IPS DF 6.9 (cell line): ENCODE measurements at regions not wholly inside any gene's neighbourhood (a gene's known extent, or its start where the extent isn't known, plus 50 kb on each side); places are given as distances from the start of the nearest gene placed in this dataset.

Source experiments
- DNase-seq: peaks from one replicate; pipeline ENCODE4 v3.0.0-alpha.2; 2013; ENCODE audit warnings: low read depth, low spot score
- H3K27ac ChIP-seq: one replicate; pipeline ENCODE4 v1.5.1; 2013; ENCODE audit warnings: low read length, control low read depth
- H3K27me3 ChIP-seq: 2 replicates; pipeline ENCODE4 v1.6.1; 2013; ENCODE audit warnings: mild to moderate bottlenecking, low read length; ENCODE audit not compliant: control insufficient read depth, insufficient read depth
- H3K36me3 ChIP-seq: 2 replicates; pipeline ENCODE4 v1.6.1; 2013; ENCODE audit warnings: low read length; ENCODE audit not compliant: control insufficient read depth, insufficient read depth
- H3K4me1 ChIP-seq: 2 replicates; pipeline ENCODE4 v1.6.1; 2013; ENCODE audit warnings: low read length; ENCODE audit not compliant: control insufficient read depth, insufficient read depth
- H3K4me3 ChIP-seq: 2 replicates; pipeline ENCODE4 v1.5.1; 2013; ENCODE audit warnings: mild to moderate bottlenecking, low read length
- H3K9me3 ChIP-seq: 2 replicates; pipeline ENCODE4 v1.6.1; 2013; ENCODE audit warnings: low read length, inconsistent platforms; ENCODE audit not compliant: control insufficient read depth, insufficient read depth
- WGBS: extraction: QIAGEN DNeasy Blood & Tissue Kit; methylation state at CpG from one replicate; pipeline ENCODE4 v1.1.7; 2013; ENCODE audit warnings: mixed read lengths, missing lambda C conversion rate; ENCODE audit not compliant: insufficient read length, insufficient coverage; 5-methylcytosine and 5-hydroxymethylcytosine counted together

- no peaks in the 10 kb centered on the region for H3K4me1 ChIP-seq
- WGBS, result no CpG with 5 or more reads among the region's 5 CpGs
- DNase-seq, result no peak
Observed at GRCh38 chr2:122532481-122532880, 777.0 kb downstream of the TSN start.

DNA sequence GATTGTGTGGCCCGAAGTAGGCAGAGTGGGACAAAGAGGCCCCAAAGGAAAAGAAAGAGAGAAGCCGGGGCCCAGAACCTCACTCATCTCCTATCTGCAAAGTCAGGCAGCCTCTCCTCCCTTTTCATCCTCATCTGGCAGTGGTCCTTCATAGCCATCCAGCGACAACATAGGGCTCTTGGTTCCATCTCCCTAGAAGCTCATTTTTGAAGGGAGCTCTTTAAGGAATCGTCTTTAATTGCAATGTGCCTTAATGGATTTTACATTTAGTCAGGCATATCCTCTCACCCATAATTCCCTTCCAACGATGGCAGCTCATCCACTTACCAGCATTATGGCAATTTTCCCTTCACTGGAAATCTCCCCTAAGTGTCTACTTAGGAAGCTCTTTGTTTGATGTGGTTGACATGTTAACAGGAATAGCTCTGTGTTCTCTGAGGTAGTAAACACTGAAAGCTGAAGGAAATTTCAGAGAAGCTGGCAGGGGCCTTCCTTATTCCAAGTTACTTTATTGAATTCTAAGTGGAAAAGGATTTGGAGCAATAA is 780.6 kb downstream of the TSN start:
- no peak overlapping the region for H3K4me3 ChIP-seq
- DNase-seq, result no peak
- no peaks in the 10 kb centered on the region for H3K36me3 ChIP-seq
- H3K27me3 ChIP-seq, result no peaks in the 10 kb centered on the region
- WGBS, result no CpG with 5 or more reads among the region's 5 CpGs
- H3K9me3 ChIP-seq, result no peaks in the 10 kb centered on the region
- no peaks in the 10 kb centered on the region for H3K4me1 ChIP-seq
- no peak overlapping the region for H3K27ac ChIP-seq

More at GRCh38 chr2:122532481-122532880, 777.0 kb downstream of the TSN start:
- Histone ChIP-seq H3K9me3 (no peaks in the 10 kb centered on the region), H3K27ac (no peak overlapping the region), H3K27me3 (no peaks in the 10 kb centered on the region), H3K4me3 (no peak overlapping the region), H3K36me3 (no peaks in the 10 kb centered on the region)

- Histone ChIP-seq H3K36me3 (no peaks in the 10 kb centered on the region), H3K4me1 (no peaks in the 10 kb centered on the region), H3K4me3 (no peak overlapping the region), H3K27ac (no peak overlapping the region), H3K27me3 (no peaks in the 10 kb centered on the region), H3K9me3 (no peaks in the 10 kb centered on the region)
- DNase-seq, result no peak
- no CpG with 5 or more reads among the region's 3 CpGs for WGBS
Observed at GRCh38 chr2:122539311-122539710, 783.9 kb downstream of the TSN start.

DNA sequence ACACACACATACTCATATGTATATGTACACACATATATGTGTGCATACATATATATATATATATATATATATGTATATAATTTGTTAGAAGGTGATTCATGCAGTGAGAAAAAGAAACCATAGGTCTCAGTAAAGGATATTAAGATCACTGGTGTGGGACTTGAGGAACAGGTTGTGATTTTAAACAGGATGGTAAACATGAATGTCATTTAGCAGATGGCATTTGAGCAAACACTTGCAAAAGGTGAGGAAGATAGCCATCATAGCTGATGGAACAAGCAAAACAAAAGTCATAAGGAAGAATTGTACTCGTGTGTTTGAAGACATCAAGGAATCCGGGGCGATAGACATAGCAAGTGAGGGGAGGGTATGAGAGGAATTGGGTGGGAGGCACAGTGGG is 784.5 kb downstream of the TSN start:
- no peak for DNase-seq
- no peak overlapping the region for H3K27ac ChIP-seq
- no peaks in the 10 kb centered on the region for H3K36me3 ChIP-seq
- whole genome bisulfite sequencing, result no CpG with 5 or more reads among the region's 3 CpGs
- H3K9me3 ChIP-seq, result no peaks in the 10 kb centered on the region
- H3K27me3 ChIP-seq, result no peaks in the 10 kb centered on the region
- no peaks in the 10 kb centered on the region for H3K4me1 ChIP-seq
- no peak overlapping the region for H3K4me3 ChIP-seq

GRCh38 chr2:122542236-122542635 is 786.8 kb downstream of the TSN start:
- DNase-seq, result no peak
- no peaks in the 10 kb centered on the region for H3K27me3 ChIP-seq
- H3K36me3 ChIP-seq, result no peaks in the 10 kb centered on the region
- no CpG with 5 or more reads among the region's 6 CpGs for WGBS
- no peaks in the 10 kb centered on the region for H3K9me3 ChIP-seq
- no peak overlapping the region for H3K4me3 ChIP-seq
- H3K27ac ChIP-seq, result no peak overlapping the region
- no peaks in the 10 kb centered on the region for H3K4me1 ChIP-seq

DNA sequence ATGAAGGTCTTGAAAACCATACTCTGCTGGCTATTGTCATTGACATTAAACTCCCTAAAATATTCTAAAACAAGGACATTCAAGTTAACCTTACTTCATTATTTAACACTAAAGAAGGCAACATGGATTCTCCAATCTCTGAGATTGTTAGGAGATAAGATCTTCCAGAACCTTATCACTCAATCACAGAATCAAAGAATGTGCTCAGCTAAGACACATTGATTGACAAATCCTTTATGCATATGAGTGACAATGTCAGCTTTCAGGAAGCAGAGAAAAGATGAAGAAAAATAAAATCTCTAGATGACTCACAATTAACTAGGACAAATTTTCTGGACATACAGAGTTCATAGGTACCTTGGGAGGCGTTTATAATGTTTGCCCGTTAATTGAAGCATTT is 787.2 kb downstream of the TSN start:
- H3K4me1 ChIP-seq, result no peaks in the 10 kb centered on the region
- H3K27ac ChIP-seq, result no peak overlapping the region
- H3K9me3 ChIP-seq, result no peaks in the 10 kb centered on the region
- H3K4me3 ChIP-seq, result no peak overlapping the region
- no peaks in the 10 kb centered on the region for H3K36me3 ChIP-seq
- DNase-seq, result no peak
- H3K27me3 ChIP-seq, result no peaks in the 10 kb centered on the region
- WGBS, result no CpG with 5 or more reads among the region's 2 CpGs

- no peak overlapping the region for H3K27ac ChIP-seq
- no peaks in the 10 kb centered on the region for H3K4me1 ChIP-seq
- no peak overlapping the region for H3K4me3 ChIP-seq
- DNase-seq, result no peak
- H3K36me3 ChIP-seq, result no peaks in the 10 kb centered on the region
- no peaks in the 10 kb centered on the region for H3K9me3 ChIP-seq
- no CpG with 5 or more reads among the region's 2 CpGs for WGBS
- H3K27me3 ChIP-seq, result no peaks in the 10 kb centered on the region
Observed at GRCh38 chr2:122543815-122544214, 788.4 kb downstream of the TSN start.

GRCh38 chr2:122545821-122546220 is 790.4 kb downstream of the TSN start:
- Histone ChIP-seq H3K4me1 (no peaks in the 10 kb centered on the region), H3K36me3 (no peaks in the 10 kb centered on the region), H3K4me3 (no peak overlapping the region), H3K27me3 (no peaks in the 10 kb centered on the region), H3K9me3 (no peaks in the 10 kb centered on the region), H3K27ac (no peak overlapping the region)
- no peak for DNase-seq
- no CpG with 5 or more reads among the region's 4 CpGs for WGBS

DNA sequence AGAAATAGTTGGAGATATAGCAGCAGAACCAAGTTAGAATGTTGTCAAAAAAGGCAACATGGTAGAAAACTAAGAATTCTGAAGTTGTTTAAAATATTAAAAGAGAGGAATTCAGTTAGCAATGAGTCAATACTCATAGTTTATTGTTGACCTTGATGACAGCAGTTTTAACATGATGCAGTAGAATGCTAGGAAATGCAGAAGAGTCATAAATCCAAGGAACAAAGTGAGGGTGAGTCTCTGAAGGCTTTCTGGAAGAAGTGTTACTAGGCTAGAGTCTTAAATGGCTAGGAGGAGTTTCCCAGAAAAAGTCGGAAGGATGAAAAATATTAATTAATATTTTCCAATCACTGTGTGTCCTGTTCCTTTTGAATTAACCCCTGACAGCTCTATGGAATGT is 807.3 kb downstream of the TSN start:
- Histone ChIP-seq H3K4me1 (no peaks in the 10 kb centered on the region), H3K36me3 (no peaks in the 10 kb centered on the region)
- WGBS, result no CpG with 5 or more reads among the region's 1 CpG

DNA sequence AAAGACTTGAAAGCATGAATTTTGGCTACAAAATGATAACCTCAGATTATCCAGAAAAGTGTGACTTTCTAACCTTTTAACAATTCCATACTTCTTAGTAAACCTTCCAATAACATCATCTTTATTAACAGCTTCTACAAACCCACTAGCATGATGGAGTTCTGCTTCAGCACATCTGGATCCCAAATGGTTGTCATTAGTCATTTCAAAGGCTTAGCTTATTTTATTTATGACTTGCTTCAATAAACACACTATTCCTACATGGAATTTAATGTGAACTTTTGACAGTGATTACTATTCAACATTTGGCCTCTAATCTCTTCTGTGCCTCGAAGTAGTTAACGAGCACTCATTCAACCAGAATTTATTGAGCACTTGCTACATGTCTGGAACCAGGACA is 808.3 kb downstream of the TSN start:
- Histone ChIP-seq H3K4me3 (no peak overlapping the region), H3K27ac (no peak overlapping the region), H3K27me3 (no peaks in the 10 kb centered on the region), H3K9me3 (no peaks in the 10 kb centered on the region), H3K36me3 (no peaks in the 10 kb centered on the region), H3K4me1 (no peaks in the 10 kb centered on the region)
- DNase-seq, result no peak
- no CpG with 5 or more reads among the region's 2 CpGs for WGBS

More for the DNA sequence above, 807.3 kb downstream of the TSN start:
- no peak overlapping the region for H3K27ac ChIP-seq
- H3K27me3 ChIP-seq, result no peaks in the 10 kb centered on the region
- DNase-seq, result no peak
- H3K4me3 ChIP-seq, result no peak overlapping the region
- H3K9me3 ChIP-seq, result no peaks in the 10 kb centered on the region

DNA sequence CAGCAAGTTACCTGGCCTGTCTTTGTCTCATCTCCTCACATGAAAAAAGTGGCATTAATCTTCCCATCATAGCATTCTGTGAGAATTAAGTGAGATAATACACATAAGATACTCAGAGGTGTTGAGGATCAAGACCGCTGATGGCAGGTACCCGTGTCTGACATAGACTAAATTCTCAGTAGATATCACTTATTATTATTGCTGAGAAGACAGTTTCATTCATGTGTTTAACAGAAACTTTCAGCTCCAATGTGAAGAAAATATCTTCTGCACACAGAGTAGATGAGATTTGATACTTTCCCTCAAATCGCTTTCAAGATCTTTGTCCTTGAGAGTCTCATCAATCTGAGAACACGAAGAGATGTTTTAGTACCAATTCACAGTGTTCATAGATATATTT is 809.4 kb downstream of the TSN start:
- Histone ChIP-seq H3K27ac (no peak overlapping the region), H3K9me3 (no peaks in the 10 kb centered on the region), H3K36me3 (no peaks in the 10 kb centered on the region), H3K27me3 (no peaks in the 10 kb centered on the region), H3K4me1 (no peaks in the 10 kb centered on the region), H3K4me3 (no peak overlapping the region)
- WGBS, result no CpG with 5 or more reads among the region's 4 CpGs
- no peak for DNase-seq
